K562 (cell line): ENCODE measurements at regions not wholly inside any gene's neighbourhood (a gene's known extent, or its start where the extent isn't known, plus 50 kb on each side); places are given as distances from the start of the nearest gene placed in this dataset.

Experiments used
- ATAC-seq: fragments of 200-7000 bp; cut with Tn5 transposase; 3 replicates; pipeline ENCODE4 v1.9.1; 2020; ENCODE audit warnings: moderate library complexity
- BruUV-seq: library from RNA; stranded (reverse); fragments of 400-500 nt; replicated peaks from 2 replicates; lab custom pipeline; 2021; lab: Mats Ljungman, UMichigan
- CTCF ChIA-PET: fragments of 300-600 bp; formaldehyde crosslinking; extraction: SDS; loops from one replicate; lab custom pipeline; 2021; ENCODE audit warnings: low intra/inter-chr PET ratio; lab: Yijun Ruan, JAX
- POLR2A ChIA-PET: fragments of 300-600, 350-650 bp; sonication (Branson Sonifier 250); formaldehyde crosslinking; extraction: SDS; loops from one replicate; lab custom pipeline; 2021; ENCODE audit warnings: antibody characterized with exemption, inconsistent platforms; lab: Yijun Ruan, JAX
- DNase-seq, 4 experiments: peaks; one replicate each; pipeline versions ENCODE4 v3.0.0 to v3.0.0-alpha.2; 2011 to 2018; ENCODE audit warnings: low spot score in 3 of 4, mixed read lengths in 3 of 4; ENCODE audit errors: extremely low read depth in 1 of 4
- FAIRE-seq: peaks from 2 replicates; lab custom pipeline; 2011; peaks lifted over from hg19 to GRCh38; lab: Jason Lieb, UNC
- H2AFZ ChIP-seq: 2 replicates; pipeline ENCODE4 v1.6.0; 2011; ENCODE audit warnings: low read depth, low read length, control low read depth, inconsistent platforms
- H3K27ac ChIP-seq: fragments of 200-600 bp; 3 replicates; pipeline ENCODE4 v1.8.0; 2011; ENCODE audit warnings: low read depth, mild to moderate bottlenecking, control low read depth, inconsistent platforms, low read length, moderate library complexity, mixed read lengths; ENCODE audit errors: extremely low read depth
- H3K27me3 ChIP-seq, 2 experiments: fragments of 300-600 bp in 1 of 2; 2 replicates in 1 of 2; 3 replicates in 1 of 2; pipeline versions ENCODE4 v1.6.0 to v1.8.0; 2011; ENCODE audit warnings: inconsistent platforms in 2 of 2, low read length in 2 of 2, mild to moderate bottlenecking in 1 of 2, mixed read lengths in 1 of 2, moderate library complexity in 1 of 2; ENCODE audit not compliant: control insufficient read depth in 2 of 2, insufficient read depth in 2 of 2
- H3K36me3 ChIP-seq: fragments of 300-600 bp; 3 replicates; pipeline ENCODE4 v1.8.0; 2011; ENCODE audit warnings: mild to moderate bottlenecking, low read length, inconsistent platforms; ENCODE audit not compliant: control insufficient read depth, insufficient read depth
- H3K4me1 ChIP-seq, 2 experiments: fragments of 200-600 bp in 1 of 2; replicated peaks in 1 of 2; 2 replicates in 1 of 2; 3 replicates in 1 of 2; pipeline versions ENCODE4 v1.5.1 to v1.8.0; 2011; ENCODE audit warnings: inconsistent platforms in 2 of 2, low read length in 2 of 2, mild to moderate bottlenecking in 1 of 2, mixed read lengths in 1 of 2, moderate library complexity in 1 of 2; ENCODE audit not compliant: control insufficient read depth in 2 of 2, insufficient read depth in 2 of 2
- H3K4me2 ChIP-seq: 2 replicates; pipeline ENCODE4 v1.6.1; 2011; ENCODE audit warnings: low read length, control low read depth, inconsistent platforms, mixed read lengths; ENCODE audit not compliant: insufficient read depth
- H3K4me3 ChIP-seq: fragments of 200-600 bp; sonication (generic), shearing (Covaris generic); 2 replicates; pipeline ENCODE4 v1.5.1; 2016; ENCODE audit warnings: control low read depth, inconsistent platforms
- H3K79me2 ChIP-seq: fragments of 200-600 bp; 3 replicates; pipeline ENCODE4 v1.8.0; 2011; ENCODE audit warnings: low read length, inconsistent platforms; ENCODE audit not compliant: control insufficient read depth, insufficient read depth
- H3K9ac ChIP-seq, 2 experiments: 2 replicates each; pipeline versions ENCODE4 v1.6.0 to v1.6.1; 2011; ENCODE audit warnings: low read depth in 2 of 2, low read length in 2 of 2, control low read depth in 1 of 2, inconsistent platforms in 1 of 2, mild to moderate bottlenecking in 1 of 2, mixed read lengths in 1 of 2; ENCODE audit not compliant: insufficient read depth in 1 of 2
- H3K9me1 ChIP-seq: one replicate; pipeline ENCODE4 v1.6.0; 2011; ENCODE audit warnings: inconsistent platforms, mild to moderate bottlenecking, low read length, moderate library complexity; ENCODE audit not compliant: control insufficient read depth, insufficient read depth
- H3K9me3 ChIP-seq: replicated peaks from 2 replicates; pipeline ENCODE4 v1.5.1; 2011; ENCODE audit warnings: low read depth, low read length, inconsistent platforms; ENCODE audit not compliant: control insufficient read depth, insufficient read depth
- H4K20me1 ChIP-seq: replicated peaks from 2 replicates; pipeline ENCODE4 v1.6.1; 2011; ENCODE audit warnings: low read length, inconsistent platforms, mixed read lengths; ENCODE audit not compliant: control insufficient read depth, insufficient read depth
- ATF4 ChIP-seq: fragments of 450-650 bp; formaldehyde crosslinking; IDR thresholded peaks from 2 replicates; pipeline ENCODE4 v1.4.0; 2022; ENCODE audit warnings: mild to moderate bottlenecking, moderate library complexity
- CBFA2T3 ChIP-seq: fragments of 450-650 bp; IDR thresholded peaks from 2 replicates; pipeline ENCODE4 v1.6.1; 2017
- HNRNPH1 ChIP-seq: fragments of 200-400 bp; formaldehyde crosslinking; optimal IDR thresholded peaks from 2 replicates; pipeline ENCODE3; 2017; ENCODE audit warnings: low read depth, mild to moderate bottlenecking, low read length, moderate library complexity
- NKRF ChIP-seq: fragments of 450-650 bp; IDR thresholded peaks from 2 replicates; pipeline ENCODE4 v1.6.1; 2016; ENCODE audit warnings: borderline replicate concordance
- POLR2AphosphoS2 ChIP-seq: IDR thresholded peaks from 2 replicates; pipeline ENCODE4 v1.6.1; 2012; ENCODE audit warnings: low read length, improper control_type of control experiment
- RBM39 ChIP-seq: fragments of 200-400 bp; formaldehyde crosslinking; optimal IDR thresholded peaks from 2 replicates; pipeline ENCODE3; 2018; ENCODE audit warnings: low read depth, low read length
- SP1 ChIP-seq: sonication (generic); formaldehyde crosslinking; IDR thresholded peaks from 2 replicates; pipeline ENCODE4 v1.8.1; 2022; ENCODE audit warnings: mild to moderate bottlenecking, missing genetic modification reagents
- TBL1XR1 ChIP-seq, 2 experiments: IDR thresholded peaks; 2 replicates each; pipeline ENCODE4 v1.6.1; 2012; ENCODE audit warnings: improper control_type of control experiment in 2 of 2, low read length in 2 of 2, mild to moderate bottlenecking in 1 of 2
- TCFL5 ChIP-seq: fragments of 250-450 bp; sonication (Bioruptor Pico); conservative IDR thresholded peaks from 2 replicates; pipeline ENCODE4 v1.6.1; 2021; ENCODE audit warnings: mild to moderate bottlenecking, moderate library complexity, matching md5 sums
- TGIF2 ChIP-seq: sonication (generic); formaldehyde crosslinking; IDR thresholded peaks from 2 replicates; pipeline ENCODE4 v1.8.1; 2022; ENCODE audit warnings: mild to moderate bottlenecking, missing genetic modification reagents, moderate library complexity
- ZBTB11 ChIP-seq, 3 experiments: fragments of 200-800 bp in 1 of 3; fragments of 250-450 bp in 1 of 3; fragments of 450-650 bp in 1 of 3; sonication (Bioruptor Pico) in 1 of 3; sonication (Bioruptor generic) in 1 of 3; formaldehyde crosslinking in 1 of 3; IDR thresholded peaks; 2 replicates each; pipeline versions ENCODE4 v1.6.1 to v1.8.0; 2016 to 2022; ENCODE audit warnings: mild to moderate bottlenecking in 2 of 3, missing genetic modification characterization in 2 of 3, missing compliant biosample characterization in 1 of 3, moderate library complexity in 1 of 3
- ZNF197 ChIP-seq: fragments of 200-800 bp; sonication (Bioruptor generic); IDR thresholded peaks from 2 replicates; pipeline ENCODE4 v1.6.1; 2016; ENCODE audit warnings: low read depth, missing genetic modification characterization, missing compliant biosample characterization
- ZNF445 ChIP-seq: fragments of 250-450 bp; sonication (Bioruptor Pico); IDR thresholded peaks from 2 replicates; pipeline ENCODE4 v1.4.0; 2020; ENCODE audit warnings: low read depth, mild to moderate bottlenecking, moderate library complexity
- ZNF639 ChIP-seq, 2 experiments: fragments of 200-800 bp in 1 of 2; sonication (Bioruptor generic) in 1 of 2; sonication (generic) in 1 of 2; formaldehyde crosslinking in 1 of 2; IDR thresholded peaks in 1 of 2; conservative IDR thresholded peaks in 1 of 2; 2 replicates each; pipeline versions ENCODE4 v1.5.0 to v1.6.1; 2016 to 2020; ENCODE audit warnings: missing compliant biosample characterization in 1 of 2, missing genetic modification characterization in 1 of 2, missing genetic modification reagents in 1 of 2
- WGBS: fragments of 100-300 bp; shearing (Covaris generic); methylation state at CpG from one replicate; pipeline ENCODE4 v1.1.6; 2016; ENCODE audit warnings: low coverage, mixed read lengths; ENCODE audit not compliant: insufficient coverage; ENCODE audit errors: missing lambda C conversion rate; 5-methylcytosine and 5-hydroxymethylcytosine counted together
- in situ Hi-C: fragments of 300-500 bp; cut with MboI; formaldehyde crosslinking; loops from 4 replicates; pipeline ENCODE4 v1.15.0; 2018; ENCODE audit warnings: inconsistent platforms, mixed read lengths
- intact Hi-C: fragments of 100-400 bp; cut with micrococcal nuclease; formaldehyde crosslinking; loops from 2 replicates; pipeline ENCODE4 v1.14.2; 2022

- no peak for DNase-seq
- Histone ChIP-seq H3K9ac (no peak overlapping the region), H3K9me3 (no peaks in the 10 kb centered on the region), H4K20me1 (no peaks in the 10 kb centered on the region), H3K4me2 (no peak overlapping the region), H3K27me3 (peaks cover 0 to 3% of the 10 kb centered on the region in 2 experiments; a peak in 2 of 5 replicates), H3K4me3 (no peak overlapping the region), H3K79me2 (no peaks in the 10 kb centered on the region), H3K4me1 (no peaks in the 10 kb centered on the region), H2AFZ (no peak overlapping the region), H3K36me3 (no peaks in the 10 kb centered on the region), H3K9me1 (no peaks in the 10 kb centered on the region), H3K27ac (no peak overlapping the region)
- no TSS peak for BruUV-seq
- ATAC-seq, result no peak
- CTCF ChIA-PET, result no interaction called here
- in situ Hi-C loops, result no loop called here
- intact Hi-C loops, result no loop called here
- FAIRE-seq, result no peak
- POLR2A ChIA-PET, result interaction anchor here (0.6 kb wide), 1 partner anchor 1761 kb away, joined by 3 read pairs; no protein-coding TSS in a partner anchor
- WGBS, result 0% methylated on average over 3 of the region's 3 CpGs
- TF ChIP-seq ZNF639 (CRISPR knock-in tag; conservative IDR thresholded peaks at IDR 0.05 in 1 of 2, IDR thresholded peaks at IDR 0.05 in 1 of 2) (no peak), ZBTB11 (CRISPR knock-in tag; IDR thresholded peaks at IDR 0.05) (no peak), ATF4 (CRISPR knock-in tag) (no peak), NKRF (no peak), CBFA2T3 (no peak), SP1 (CRISPR knock-in tag) (no peak), ZNF445 (CRISPR knock-in tag) (no peak), RBM39 (no peak), POLR2AphosphoS2 (no peak), TCFL5 (CRISPR knock-in tag) (no peak), ZNF197 (no peak), HNRNPH1 (no peak), TGIF2 (CRISPR knock-in tag) (no peak), TBL1XR1 (IDR thresholded peaks at IDR 0.05; ENCODE audit: low read length in 2 of 2) (no peak)
These were observed 60.5 kb upstream of the C1GALT1C1 start for GRCh38 chrX:120690344-120690743.
